ENCODE measurements at regions not wholly inside any gene's neighbourhood (a gene's known extent, or its start where the extent isn't known, plus 50 kb on each side); places are given as distances from the start of the nearest gene placed in this dataset.
A peak's percentile ranks its signal among the peaks of the same experiment; 100 is the strongest.
"Not testable (repeated sequence)": the region's sequence is repeated elsewhere in the genome, so short reads cannot be mapped to it uniquely, and the experiment has no call there.

DNA sequence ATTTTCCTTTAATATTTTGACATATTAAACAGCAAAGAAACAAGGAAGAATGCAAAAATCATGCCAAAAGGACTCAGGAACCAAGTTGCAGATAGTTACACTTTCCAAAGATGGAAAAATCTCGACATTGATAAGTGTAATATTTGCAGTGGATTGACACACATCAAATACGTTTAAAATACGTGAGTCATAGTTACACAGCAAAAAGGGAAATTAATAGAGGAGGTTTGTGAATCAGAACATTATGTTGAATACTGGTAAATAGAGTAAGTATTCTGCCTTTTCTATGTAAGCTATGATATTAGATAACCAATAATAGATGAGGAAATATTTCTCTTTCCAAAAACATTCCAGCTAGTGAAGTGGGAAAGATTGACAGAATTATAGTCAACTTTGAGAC is 1761.3 kb upstream of the IGFBP7 start:
- no peak for DNase-seq

- no peak for DNase-seq
Measured at GRCh38 chr4:58849026-58849425, 1738.8 kb upstream of the IGFBP7 start.

DNA sequence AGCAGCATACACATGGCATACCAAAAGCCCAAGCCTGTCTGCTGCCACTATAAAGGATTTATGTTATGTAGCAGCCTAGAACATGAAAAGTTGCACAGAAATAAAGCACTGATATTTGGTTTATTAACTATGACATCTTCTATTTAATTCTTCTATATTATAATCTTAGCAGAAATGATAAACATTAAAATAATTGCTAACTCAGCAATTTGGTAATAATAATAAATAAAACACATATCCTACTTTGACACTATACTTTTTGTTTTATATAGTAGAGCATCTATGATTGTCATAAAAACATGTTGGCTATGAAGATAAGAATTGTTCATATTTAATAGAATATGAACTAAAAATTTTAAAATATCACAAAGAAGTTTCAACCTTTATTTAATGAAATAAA is 1733.3 kb upstream of the IGFBP7 start:
- no peak for DNase-seq

DNA sequence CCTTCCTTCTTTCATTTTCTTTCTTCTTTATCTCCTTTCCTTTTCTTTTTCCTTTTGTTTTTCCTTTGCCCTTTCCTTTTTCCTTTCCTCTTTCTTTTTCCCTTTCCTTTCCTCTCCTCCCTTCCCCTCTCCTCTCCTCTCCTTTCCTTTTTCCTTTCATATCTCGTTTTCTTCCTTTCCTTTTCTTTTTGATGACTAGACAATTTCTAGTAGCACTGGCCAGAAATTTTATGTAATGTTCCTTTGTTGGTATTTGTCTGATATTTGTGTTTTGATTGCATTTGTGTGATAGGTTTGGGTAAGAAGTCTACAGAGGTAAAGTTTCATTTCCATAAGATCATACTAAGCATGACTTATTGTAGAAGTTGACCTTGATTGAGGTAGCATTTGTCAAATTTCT is 1722.9 kb upstream of the IGFBP7 start:
- no peak for DNase-seq

DNA sequence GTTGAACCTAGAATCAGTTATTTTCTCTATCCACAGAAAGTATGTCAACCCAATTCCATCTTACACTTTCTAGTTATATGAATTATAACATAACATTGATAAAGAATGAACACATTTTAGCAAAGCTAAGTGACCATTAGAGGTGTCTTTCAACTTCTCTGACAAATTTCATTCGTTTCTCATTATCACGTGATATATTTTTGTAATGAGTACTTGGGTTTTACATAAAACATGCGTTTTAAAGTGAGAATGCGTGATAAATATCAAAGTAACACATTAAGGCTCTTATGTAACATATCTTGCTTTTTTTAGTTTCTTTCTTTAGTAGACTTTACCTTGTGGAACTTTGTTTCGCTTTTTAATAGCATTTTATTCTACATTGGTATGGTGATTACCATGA is 1715.1 kb upstream of the IGFBP7 start:
- no peak for DNase-seq

DNA sequence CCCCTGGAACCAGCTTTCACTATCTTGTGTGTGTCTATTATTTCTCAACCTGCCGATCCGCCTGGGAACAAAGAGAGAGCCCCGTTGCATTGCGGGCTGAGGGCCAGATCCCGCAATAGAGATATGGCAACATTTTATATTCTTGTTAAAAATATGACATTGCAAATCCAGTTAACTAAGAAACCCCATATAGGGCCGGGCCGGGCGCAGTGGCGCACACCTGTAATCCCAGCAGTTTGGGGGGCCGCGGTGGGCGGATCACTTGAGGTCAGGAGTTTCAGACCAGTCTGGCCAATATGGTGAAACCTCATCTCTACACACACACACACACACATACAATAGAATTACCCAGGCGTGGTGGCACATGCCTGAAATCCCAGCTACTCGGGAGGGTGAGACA is 1708.4 kb upstream of the IGFBP7 start:
- DNase-seq: not testable (repeated sequence)

GRCh38 chr4:58809948-58810347 is 1699.8 kb upstream of the IGFBP7 start:
- DNase-seq: no peak

DNA sequence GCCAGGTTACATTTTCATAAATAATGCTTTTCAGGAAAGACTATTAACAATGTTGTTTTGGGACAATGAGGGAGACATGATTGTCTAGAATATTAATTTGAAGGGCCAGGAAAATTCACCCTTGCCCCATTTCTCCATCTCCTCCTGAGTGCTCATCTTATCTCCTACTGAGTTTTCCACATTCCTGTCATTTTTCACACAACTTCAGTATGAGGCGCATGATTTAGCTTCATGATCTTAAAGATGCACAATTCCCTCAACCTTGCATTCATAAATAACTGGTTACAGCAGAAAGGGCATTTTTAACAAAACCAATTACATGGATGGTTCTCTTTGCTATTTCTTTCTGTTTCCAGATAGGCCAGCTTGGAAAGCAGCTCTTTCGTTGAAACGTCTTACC is 1699.2 kb upstream of the IGFBP7 start:
- DNase-seq: no peak

- no peak for DNase-seq
Measured at GRCh38 chr4:58808817-58809216, 1698.6 kb upstream of the IGFBP7 start.

- no peak for DNase-seq
Measured at GRCh38 chr4:58807843-58808615, 1697.8 kb upstream of the IGFBP7 start.

DNA sequence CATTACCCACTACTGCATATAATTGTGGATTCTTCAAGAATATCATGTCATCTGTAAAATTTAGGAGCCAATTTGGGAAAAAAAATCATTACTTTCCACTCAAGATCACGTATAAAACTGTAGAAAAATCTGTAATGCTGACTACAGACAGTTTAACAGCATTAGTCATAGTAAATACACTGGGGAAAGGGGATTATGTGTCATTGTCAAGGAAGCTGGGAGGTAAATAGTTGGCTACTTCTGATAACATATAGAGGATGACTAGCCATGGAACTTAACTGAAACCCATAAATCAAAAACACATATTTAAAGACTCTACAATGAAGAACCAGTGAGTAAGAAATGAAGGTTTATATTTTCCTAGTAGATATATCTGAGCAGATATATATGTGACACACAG is 1666.4 kb upstream of the IGFBP7 start:
- DNase-seq: no peak

DNA sequence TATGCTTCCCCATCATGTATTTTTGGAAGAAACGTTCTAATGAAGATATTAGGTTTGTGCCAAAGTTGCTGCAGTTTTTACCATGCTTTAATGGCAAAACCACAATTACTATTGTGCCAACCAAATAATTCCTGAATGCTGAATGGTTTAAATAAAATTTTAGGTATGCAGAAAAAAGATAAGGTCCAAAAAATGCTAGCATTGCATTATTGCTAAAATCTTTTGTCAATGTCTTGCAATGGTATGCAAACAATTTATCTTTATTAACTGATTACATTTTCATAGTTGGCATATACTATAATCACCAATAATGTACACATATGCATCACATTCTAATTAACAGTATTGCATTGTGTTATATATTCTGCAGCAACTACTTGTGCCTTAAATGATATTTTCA is 1657.4 kb upstream of the IGFBP7 start:
- DNase-seq: no peak

- DNase-seq: peak; percentile 6
Measured at GRCh38 chr4:58766763-58767162, 1656.6 kb upstream of the IGFBP7 start.

GRCh38 chr4:58761563-58761962 is 1651.4 kb upstream of the IGFBP7 start:
- DNase-seq: no peak

GRCh38 chr4:58760737-58761136 is 1650.6 kb upstream of the IGFBP7 start:
- DNase-seq: peak; percentile 11

- DNase-seq: no peak
Measured at GRCh38 chr4:58760100-58760499, 1649.9 kb upstream of the IGFBP7 start.

DNA sequence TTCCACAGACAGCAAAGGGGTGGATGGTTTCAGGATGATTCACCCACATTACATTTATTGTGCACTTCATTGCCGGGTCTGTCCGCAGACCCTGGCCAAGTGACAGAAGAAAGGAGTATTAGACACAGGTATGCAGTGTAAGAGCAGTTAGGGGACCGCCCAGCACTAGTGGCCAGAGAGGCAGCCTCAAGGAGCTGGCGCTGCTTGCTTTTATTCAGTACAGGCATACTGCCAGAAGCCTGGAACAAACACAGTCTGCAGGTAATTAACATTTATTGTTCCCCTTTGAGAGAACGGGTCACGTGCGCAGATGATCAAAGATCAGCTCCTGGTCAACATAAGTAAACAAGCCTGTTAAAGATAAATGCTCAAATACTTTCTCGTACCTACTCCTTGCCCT is 1639.0 kb upstream of the IGFBP7 start:
- peak; percentile 84 for DNase-seq

- DNase-seq: no peak
Measured at GRCh38 chr4:58740897-58741296, 1630.7 kb upstream of the IGFBP7 start.

- no peak for DNase-seq
Measured at GRCh38 chr4:58739275-58739674, 1629.1 kb upstream of the IGFBP7 start.

- DNase-seq: no peak
Measured at GRCh38 chr4:58738375-58738774, 1628.2 kb upstream of the IGFBP7 start.

DNA sequence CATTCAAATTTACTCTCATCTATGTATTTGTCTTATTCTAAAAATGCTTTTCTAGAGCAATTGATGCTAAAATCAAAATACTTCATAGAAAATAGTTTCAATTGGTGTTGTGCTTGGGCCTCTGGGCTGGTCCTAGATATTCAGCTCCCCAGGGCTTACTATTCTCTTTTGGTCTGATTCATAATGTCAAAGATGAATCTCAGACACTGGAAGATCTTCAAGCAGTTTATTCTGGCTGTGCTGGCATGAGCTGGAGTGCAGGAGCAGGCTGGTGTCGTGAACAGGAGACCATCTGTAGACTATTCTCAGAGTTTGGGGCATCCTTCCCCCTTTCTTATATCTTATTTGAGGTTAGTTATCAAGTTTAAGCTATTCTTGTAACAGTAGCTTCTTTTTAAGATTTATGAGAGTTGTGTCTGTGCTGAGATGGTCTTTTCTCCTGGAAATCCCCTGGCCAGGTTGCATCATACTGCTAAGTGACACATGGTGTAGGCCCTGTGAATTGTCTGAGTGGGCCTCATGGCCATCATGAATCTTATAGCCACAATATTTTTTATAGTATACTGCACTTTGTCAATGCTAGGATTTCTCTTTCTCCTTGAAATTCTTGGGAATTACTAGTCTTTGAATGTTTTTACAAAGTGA is 1624.0 kb upstream of the IGFBP7 start:
- no peak for DNase-seq

- no peak for DNase-seq
Measured at GRCh38 chr4:58732973-58733372, 1622.8 kb upstream of the IGFBP7 start.

DNA sequence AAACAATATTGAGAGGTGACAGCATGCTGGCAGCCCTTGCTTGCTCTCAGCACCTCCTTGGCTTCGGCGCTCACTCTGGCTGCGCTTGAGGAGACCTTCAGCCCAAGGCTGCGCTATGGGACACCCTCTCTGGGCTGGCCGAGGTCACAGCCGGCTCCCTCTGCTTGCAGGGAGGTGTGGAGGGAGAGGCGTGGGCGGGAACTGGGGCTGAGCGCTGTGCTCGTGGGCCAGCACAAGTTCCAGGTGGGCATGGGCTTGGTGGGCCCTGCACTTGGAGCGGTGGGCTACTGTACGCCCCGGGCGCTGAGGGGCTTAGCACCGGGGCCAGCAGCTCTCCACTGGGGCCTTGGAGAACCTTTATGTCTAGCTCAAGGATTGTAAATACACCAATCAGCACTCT is 1613.8 kb upstream of the IGFBP7 start:
- DNase-seq: no peak

DNA sequence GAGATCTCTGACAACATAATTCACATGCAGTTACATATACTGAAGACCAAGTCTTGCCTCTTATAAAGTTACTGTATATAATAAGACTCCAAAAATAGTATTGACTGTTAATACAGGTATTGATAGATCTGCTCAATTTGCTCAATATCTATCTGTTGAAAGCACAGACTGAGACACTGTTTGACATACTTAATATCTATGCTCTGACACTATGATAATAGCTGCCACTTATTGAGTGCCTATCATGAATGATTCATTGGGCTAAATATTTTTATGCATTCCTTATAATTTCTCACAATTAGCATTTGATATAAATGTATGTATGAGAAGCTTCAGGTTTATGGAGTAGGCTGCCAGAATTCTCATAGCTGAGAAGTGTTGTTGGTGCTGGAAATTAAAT is 1600.9 kb upstream of the IGFBP7 start:
- no peak for DNase-seq

DNA sequence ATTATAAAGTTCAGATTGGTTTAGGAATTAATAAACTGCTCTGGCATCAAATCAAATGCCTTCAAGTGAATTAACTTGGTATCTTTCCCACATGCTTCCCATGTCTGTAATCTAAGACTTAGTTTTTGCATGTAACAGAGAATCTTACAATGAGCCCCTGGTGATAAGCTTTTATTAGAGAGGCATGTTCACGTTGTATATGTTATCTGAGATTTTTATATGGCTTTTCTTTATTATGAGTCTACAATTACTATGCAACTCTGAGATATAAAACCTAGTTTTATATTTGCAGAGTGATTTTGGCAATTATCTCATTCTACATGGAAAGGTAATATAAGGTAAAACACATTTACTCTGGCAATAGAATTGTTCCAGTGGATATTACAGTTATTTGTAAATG is 1578.4 kb upstream of the IGFBP7 start:
- no peak for DNase-seq

Data from COR-L47 (cell line).